Fibroblast of gingiva (primary cell): ENCODE measurements at regions not wholly inside any gene's neighbourhood (a gene's known extent, or its start where the extent isn't known, plus 50 kb on each side); places are given as distances from the start of the nearest gene placed in this dataset.
"Not testable (repeated sequence)": the region's sequence is repeated elsewhere in the genome, so short reads cannot be mapped to it uniquely, and the experiment has no call there.

Experiments used
- DNase-seq: peaks from one replicate; pipeline ENCODE4 v3.0.0-alpha.2; 2011; ENCODE audit warnings: low read depth

- no peak for DNase-seq
These were observed 71.8 kb upstream of the TIAM2 start for GRCh38 chr6:154923199-154923869.

GRCh38 chr6:154925130-154925529 lies 70.0 kb upstream of the TIAM2 start:
- DNase-seq = no peak

GRCh38 chr6:154926366-154926765 lies 68.7 kb upstream of the TIAM2 start:
- no peak for DNase-seq

- DNase-seq = peak; percentile 67
These were observed 66.7 kb upstream of the TIAM2 start for GRCh38 chr6:154928325-154928922.

GRCh38 chr6:154930451-154930851 lies 64.7 kb upstream of the TIAM2 start:
- DNase-seq = no peak

GRCh38 chr6:154931711-154932424 lies 63.2 kb upstream of the TIAM2 start:
- DNase-seq = peak; percentile 76

- peak; percentile 94 for DNase-seq
These were observed 62.5 kb upstream of the TIAM2 start for GRCh38 chr6:154932515-154933027.

- peak; percentile 18 for DNase-seq
These were observed 61.8 kb upstream of the TIAM2 start for GRCh38 chr6:154933181-154933827.

- peak; percentile 69 for DNase-seq
These were observed 57.6 kb upstream of the TIAM2 start for GRCh38 chr6:154937306-154938220.

GRCh38 chr6:154938221-154938580 lies 56.9 kb upstream of the TIAM2 start:
- no peak for DNase-seq

- not testable (repeated sequence) for DNase-seq
These were observed 56.3 kb upstream of the TIAM2 start for GRCh38 chr6:154938727-154939285.

- no peak for DNase-seq
These were observed 52.3 kb upstream of the TIAM2 start for GRCh38 chr6:154942770-154943169.

GRCh38 chr6:154945271-154945890 lies 49.7 kb upstream of the TIAM2 start:
- DNase-seq = no peak
